HG02759 (cell line): ENCODE measurements at regions not wholly inside any gene's neighbourhood (a gene's known extent, or its start where the extent isn't known, plus 50 kb on each side); places are given as distances from the start of the nearest gene placed in this dataset.
"Not testable (repeated sequence)": the region's sequence is repeated elsewhere in the genome, so short reads cannot be mapped to it uniquely, and the experiment has no call there.

Experiments used
- ATAC-seq: cut with Tn5 transposase; IDR thresholded peaks from one replicate; pipeline ENCODE4 v1.9.1; 2021; ENCODE audit warnings: mild to moderate bottlenecking, moderate library complexity; ENCODE audit not compliant: unreplicated experiment

DNA sequence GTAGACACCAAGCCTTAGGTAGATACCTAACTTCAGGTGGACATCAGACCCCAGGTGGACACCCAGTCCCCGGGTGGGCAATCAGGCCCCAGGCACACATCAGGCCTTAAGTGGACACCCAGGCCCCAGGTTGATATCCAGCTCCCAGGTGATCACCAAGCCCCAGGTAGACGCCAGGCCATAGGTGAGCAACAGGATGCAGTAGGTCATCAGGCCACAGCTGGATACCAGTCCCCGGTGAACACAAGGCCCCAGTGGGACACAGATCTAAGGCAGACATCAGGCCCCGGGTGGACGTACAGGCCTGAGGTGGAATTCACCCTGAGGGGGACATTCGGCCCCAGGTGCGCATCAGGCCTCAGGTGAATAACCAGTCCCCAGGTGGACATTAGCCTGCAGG, 201.0 kb downstream of the POTEM start:
- not testable (repeated sequence) for ATAC-seq

GRCh38 chr14:19169561-19170362, 202.5 kb downstream of the POTEM start:
- ATAC-seq = not testable (repeated sequence)

DNA sequence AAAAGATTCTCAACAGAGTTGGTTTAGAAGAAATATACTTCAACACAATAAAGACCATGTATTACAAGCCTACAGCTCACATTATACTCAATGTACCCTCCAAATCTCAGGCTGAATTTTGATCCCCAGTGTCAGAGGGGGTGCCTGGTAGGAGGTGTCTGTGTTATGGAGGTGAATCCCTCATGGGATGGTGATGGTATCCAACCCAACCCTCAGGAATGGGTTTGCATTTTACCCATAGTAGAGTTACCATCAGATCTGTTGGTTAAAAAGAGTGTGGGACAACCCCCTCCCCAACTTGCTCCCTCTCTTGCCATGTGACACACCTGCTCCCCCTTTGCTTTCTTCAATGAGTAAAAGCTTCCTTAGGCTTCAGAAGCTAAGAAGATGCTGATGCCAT, 205.5 kb downstream of the POTEM start:
- not testable (repeated sequence) for ATAC-seq

GRCh38 chr14:19173188-19173587, 206.0 kb downstream of the POTEM start:
- ATAC-seq = not testable (repeated sequence)

DNA sequence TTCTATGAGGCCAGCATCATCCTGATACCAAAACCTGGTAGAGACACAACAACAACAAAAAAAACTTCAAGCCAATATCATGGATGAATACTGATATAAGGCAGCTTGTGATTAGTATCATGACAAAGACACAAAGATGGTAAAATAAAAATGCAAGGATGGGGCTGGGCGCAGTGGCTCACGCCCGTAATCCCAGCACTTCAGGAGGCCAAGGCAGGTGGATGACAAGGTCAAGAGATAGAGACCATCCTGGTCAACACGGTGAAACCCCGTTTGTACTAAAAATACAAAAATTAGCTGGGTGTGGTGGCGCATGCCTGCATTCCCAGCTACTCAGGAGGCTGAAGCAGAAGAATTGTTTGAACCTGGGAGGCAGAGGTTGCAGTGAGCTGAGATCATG, 210.2 kb downstream of the POTEM start:
- not testable (repeated sequence) for ATAC-seq

- ATAC-seq = not testable (repeated sequence)
These were observed 213.1 kb downstream of the POTEM start for GRCh38 chr14:19180297-19180696.

DNA sequence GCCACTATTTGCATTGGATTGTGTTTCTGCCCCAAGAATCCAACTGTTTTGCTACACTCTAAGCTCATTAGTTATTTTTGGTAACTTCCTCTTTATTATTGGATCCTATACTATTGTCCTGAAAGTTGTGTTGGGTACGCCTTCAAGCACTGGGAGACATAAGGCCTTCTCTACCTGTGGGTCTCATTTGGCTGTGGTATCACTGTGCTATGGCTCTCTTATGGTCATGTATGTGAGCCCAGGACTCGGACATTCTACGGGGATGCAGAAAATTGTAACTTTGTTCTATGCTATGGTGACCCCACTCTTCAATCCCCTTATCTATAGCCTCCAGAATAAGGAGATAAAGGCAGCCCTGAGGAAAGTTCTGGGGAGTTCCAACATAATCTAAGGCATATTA, 213.6 kb downstream of the POTEM start:
- ATAC-seq = not testable (repeated sequence)

DNA sequence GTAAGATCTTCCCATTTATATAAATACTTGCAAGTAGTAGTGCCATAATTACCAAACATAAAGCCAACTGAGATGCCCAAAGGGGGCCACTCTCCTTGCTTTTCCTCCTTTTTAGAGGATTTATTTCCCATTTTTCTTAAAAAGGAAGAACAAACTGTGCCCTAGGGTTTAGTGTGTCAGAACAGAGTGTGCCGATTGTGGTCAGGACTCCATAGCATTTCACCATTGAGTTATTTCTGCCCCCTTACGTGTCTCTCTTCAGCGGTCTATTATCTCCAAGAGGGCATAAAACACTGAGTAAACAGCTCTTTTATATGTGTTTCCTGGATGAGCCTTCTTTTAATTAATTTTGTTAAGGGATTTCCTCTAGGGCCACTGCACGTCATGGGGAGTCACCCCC, 227.9 kb downstream of the POTEM start:
- not testable (repeated sequence) for ATAC-seq

GRCh38 chr14:19197488-19198234, 230.4 kb downstream of the POTEM start:
- not testable (repeated sequence) for ATAC-seq

DNA sequence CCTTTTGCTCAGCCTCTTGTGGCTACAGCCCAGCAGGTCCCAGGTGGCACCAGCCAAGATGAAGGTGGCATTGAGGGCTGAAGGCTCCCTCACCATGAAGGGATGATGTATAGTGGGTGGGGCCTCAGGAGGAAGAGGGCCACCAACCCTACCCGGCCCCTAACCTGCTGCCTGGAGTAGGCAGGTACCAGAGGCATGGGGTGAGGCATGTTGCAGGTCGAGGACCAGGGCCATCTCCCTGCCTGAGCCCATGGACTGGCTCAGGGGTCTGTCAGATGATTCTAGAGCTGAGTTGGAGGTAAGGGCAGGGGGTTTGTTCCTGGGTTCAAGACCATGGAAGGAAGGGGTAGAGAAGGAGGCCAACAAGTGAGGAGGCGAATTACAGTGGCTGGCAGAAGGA, 231.1 kb downstream of the POTEM start:
- ATAC-seq = not testable (repeated sequence)

GRCh38 chr14:19201394-19202052, 232.6 kb downstream of the POTEG start:
- ATAC-seq = not testable (repeated sequence)

DNA sequence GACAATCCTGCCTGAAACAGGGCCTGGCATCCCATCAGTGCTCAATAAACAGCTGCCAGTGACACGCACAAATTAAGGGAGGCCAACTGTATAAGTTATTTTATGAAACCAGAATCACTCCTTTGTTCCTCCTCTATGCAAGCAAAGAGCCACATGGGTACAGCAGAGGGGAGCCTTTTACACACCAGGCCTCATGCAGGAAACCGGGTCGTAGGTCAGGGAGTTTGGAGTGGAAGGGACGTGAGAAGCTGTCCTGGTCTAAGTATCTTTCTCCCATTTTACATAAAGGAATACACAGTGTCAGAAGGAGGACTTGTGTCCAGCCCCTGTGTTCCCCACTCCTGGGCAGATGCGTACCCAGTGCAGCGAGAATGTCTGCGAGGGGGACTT, 232.1 kb downstream of the POTEG start:
- not testable (repeated sequence) for ATAC-seq

GRCh38 chr14:19203250-19203972, 230.7 kb downstream of the POTEG start:
- ATAC-seq = not testable (repeated sequence)

- ATAC-seq = not testable (repeated sequence)
These were observed 229.3 kb downstream of the POTEG start for GRCh38 chr14:19204827-19205226.

GRCh38 chr14:19216480-19216879, 217.7 kb downstream of the POTEG start:
- ATAC-seq = not testable (repeated sequence)

DNA sequence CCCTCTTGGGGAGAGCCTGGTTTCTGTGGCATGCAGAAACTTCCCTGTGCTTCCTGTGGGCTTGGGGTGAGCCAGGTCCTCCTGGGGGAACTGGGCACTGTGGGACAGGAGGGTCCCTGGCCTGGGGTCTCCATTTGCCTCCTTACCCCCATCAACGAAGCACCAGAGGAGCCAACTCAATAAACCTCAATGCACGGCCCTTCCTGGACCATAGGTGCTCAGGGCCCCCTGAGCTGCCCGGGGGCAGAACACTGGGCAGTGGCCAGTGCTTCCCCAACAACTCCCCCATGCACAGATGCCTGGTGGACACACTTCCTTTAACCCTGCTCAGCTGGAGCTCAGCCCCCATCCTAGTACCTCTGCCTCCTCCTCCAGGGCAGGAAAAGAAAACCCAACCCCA, 214.7 kb downstream of the POTEG start:
- not testable (repeated sequence) for ATAC-seq

DNA sequence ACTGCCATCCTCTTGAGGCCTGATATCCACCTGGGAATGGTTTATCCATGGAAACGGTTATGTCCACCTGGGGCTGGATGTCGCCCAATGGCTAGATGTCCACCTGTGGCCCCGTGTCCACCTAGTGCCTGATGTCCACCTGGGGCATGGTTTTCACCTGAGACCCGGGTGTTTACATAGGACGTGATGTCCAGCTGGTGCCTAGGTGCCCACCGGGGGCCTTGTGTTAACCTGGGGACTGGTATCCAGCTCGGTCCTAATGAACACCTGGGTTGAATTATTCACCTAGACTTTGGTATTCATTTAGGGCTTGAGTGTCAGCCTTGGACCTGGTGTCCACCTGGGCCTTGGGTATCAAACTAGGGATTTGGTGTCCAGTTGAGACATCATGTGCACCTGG, 202.7 kb downstream of the POTEG start:
- ATAC-seq = not testable (repeated sequence)

DNA sequence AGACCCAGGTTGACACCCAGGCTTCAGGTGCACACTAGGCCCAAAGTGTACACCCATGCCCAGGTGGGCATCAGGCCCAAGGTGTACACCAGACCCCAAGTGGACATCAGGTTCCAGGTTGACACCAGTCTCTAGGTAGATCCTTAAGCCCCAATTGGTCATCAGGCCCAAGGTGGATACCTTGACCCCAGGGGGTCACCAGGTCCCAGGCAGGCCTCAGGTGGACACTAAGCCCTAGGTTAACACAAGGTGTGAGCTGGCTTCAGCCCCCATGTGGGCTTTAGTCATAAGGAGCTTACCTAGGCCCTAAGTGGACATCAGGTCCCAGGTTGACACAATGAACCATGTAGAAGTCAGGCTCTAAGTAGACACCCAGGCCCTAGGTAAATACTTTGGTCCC, 200.1 kb downstream of the POTEG start:
- not testable (repeated sequence) for ATAC-seq

- not testable (repeated sequence) for ATAC-seq
These were observed 196.5 kb downstream of the POTEG start for GRCh38 chr14:19237656-19238055.

GRCh38 chr14:19238584-19238983, 195.6 kb downstream of the POTEG start:
- ATAC-seq = not testable (repeated sequence)

- not testable (repeated sequence) for ATAC-seq
These were observed 194.2 kb downstream of the POTEG start for GRCh38 chr14:19239981-19240380.
